HG03025 (cell line): ENCODE measurements at regions not wholly inside any gene's neighbourhood (a gene's known extent, or its start where the extent isn't known, plus 50 kb on each side); places are given as distances from the start of the nearest gene placed in this dataset.

Experiments used
- ATAC-seq: cut with Tn5 transposase; IDR thresholded peaks from one replicate; pipeline ENCODE4 v1.9.1; 2021; ENCODE audit warnings: mild to moderate bottlenecking, moderate library complexity; ENCODE audit not compliant: unreplicated experiment, low FRiP score

DNA sequence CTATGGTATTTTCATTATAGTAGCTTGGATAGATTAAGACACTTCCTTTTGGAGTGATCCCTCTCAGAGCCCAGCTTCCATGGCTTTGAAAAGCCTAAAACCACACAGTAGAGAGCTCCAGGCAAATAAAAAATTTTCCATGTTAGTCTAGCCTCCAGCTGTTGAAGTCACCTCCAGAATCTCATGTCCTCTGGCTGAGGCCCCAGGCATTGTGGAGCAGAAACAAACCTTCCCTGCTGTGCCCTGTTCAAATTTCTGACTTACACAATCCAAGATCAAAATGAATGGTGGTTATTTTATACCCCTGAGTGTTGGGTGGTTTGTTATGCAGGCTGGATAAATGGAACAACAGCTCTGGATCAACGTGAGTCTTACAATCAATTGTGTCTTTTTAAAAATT is 203.9 kb downstream of the ICE1 start:
- no peak for ATAC-seq

DNA sequence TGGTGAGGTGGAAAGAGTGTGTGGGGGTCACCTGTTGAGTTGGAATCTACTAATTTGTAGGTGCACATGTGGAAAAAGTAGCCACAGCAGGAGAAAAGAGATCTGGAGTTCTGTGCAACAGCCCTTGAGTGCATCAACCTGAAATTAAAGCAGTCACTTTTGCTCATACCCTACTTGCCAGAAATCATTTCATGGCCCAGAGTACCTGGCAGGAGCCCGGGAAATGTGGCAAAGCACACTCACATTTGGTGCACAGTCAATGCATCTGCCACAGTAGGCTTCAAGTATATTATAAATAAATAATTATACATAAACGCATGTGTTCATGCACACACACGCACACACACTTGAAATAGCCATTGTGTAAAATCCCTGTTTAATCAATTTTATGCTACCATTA is 203.0 kb downstream of the ICE1 start:
- ATAC-seq, result no peak

DNA sequence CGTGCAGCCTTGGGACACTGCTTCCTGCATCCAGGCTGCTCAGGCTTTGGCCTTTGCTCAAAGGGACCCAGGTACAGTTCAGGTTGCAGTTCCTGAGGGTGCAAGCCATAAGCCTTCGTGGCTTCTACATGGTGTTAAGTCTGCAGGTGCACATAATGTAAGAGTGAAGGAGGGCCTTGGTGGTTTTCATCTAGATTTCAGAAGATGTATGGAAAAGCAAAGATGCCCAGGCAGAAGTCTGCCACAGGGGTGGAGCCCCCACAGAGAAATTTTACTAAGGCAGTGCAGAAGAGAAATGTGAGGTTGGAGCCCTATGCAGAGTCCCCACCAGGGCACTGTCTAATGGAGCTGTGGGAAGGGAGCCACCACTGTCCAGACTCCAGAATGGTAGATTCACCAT is 200.9 kb downstream of the ICE1 start:
- ATAC-seq, result no peak

DNA sequence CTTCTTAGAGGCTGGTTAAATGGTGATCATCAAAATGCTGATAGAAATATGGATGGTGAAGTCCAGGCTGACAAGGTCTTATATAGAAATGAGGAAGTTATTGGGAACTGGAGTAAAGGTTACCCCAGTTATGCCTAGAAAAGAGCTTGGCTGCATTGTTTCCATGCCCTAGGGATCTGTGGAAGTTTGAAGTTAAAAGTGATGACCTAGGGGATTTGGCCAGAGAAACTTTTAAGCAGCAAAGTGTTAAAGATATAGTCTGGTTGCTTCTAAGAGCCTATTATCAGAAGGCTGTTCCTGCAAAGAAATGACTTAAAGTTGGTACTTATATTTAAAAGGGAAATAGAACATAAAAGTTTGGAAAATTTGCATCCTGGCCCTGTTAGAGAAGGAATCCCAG is 200.3 kb downstream of the ICE1 start:
- ATAC-seq, result no peak

DNA sequence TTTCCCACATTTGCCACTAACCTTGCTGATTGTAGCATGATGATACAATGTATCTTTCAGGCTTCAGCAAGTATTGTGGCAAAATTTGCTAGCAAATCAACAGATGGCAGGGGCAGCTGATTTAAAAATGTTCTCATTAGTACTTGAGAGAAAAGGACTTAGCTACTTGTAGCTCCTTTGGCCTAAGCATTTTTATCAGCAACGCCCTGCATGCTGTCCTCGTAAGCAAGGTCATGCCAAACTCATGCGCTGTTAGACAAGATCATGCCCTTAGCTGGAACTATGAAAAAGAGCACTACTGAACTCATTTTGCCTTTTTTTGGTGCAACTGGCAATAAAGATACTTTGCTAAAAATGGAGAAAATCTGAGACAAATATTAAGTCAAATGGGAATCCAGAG is 197.1 kb downstream of the ICE1 start:
- ATAC-seq, result no peak

DNA sequence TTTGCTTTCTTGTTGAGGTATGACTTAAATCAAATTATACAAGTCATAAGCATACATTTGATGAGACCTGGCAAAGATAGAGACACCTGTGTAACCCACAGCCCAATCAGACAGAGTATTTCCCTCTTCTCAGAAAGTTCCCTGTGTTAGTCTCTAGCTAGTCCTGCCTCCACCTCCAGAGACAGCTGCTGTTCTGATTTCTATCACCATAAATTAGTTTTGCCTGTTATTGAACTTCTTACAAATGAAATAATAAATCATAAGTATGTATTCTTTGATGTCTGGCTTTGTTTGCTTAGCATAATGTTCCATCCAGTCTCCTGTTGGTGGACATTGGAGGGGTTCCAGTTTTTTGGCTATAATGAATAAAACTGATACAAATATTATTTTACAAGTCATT is 194.5 kb downstream of the ICE1 start:
- no peak for ATAC-seq

DNA sequence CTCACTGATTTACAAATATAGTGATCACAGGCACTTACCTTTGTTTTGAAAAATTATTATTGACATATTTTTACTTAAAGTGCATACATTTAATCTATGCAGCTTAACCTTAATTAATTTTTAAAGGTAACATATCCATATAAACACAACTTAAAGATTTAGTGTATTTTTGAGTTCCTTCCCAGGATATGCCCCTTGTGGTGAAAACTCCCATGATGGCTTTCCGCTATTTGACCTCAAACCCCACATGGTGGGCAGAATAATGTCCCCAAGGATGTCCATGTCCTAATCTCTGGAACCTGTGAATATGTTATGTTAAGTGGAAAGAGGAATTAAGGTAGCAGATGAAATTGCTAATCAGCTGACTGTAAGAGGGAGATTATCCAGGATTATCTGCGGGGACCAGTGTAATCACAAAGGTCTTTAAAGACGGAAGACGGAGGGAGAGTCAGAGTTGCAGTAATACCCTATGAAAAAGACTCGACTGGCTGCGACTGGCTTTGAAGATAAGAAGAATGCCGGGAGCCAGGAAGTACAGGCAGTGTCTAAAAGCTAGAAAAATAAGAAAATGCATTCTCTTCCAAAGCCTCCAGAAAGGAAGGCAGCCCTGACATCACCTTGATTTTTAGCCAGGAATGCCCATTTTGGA is 193.9 kb downstream of the ICE1 start:
- no peak for ATAC-seq

DNA sequence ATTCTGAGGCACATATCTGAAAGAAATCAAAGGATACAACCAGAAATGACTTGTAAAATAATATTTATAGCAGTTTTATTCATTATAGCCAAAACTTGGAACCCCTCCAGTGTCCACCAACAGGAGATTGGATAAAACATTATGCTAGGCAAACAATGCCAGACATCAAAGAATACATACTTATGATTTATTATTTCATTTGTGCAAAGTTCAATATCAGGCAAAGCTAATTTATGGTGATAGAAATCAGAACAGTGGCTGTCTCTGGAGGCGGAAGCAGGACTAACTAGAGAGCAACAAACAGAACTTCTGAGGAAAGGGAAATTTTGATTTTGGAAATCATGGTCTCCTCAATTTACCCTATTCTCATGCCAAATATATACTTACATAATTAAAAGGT is 193.1 kb downstream of the ICE1 start:
- ATAC-seq, result no peak

DNA sequence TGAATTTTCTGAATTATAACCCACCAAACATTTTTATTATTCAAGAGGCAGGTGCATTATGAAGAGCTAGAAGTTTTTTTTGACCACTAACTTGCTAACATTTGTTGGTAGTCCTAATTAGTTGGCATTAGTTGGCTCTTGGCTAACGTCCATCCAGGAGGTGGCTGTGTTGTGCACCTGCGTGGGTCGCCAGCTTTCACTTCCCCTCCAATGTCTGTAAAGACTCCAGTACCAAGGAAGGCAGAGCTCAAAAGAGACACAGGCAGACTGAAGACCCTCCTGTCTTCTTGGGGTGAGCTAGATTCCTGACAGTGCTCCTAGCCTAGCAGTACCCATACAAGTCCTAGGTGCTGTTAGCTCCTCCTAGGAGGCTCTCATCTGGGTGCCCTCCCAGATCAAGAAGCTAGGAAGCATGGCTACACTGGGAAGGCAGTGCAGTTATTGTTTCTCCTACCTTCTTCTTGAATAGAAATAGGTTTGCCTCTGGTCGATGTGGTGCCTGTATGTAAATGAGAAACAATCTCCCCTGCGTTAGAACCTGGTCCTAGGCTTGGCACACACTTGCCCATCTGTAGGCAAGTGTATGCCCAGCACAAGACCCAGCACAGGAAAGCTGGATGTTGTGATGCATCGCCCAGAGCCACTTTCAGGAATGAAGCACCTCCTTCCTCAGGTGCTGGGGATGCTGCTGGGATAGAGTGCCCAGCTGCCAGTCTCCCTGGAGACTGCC is 190.9 kb downstream of the ICE1 start:
- ATAC-seq, result peak; percentile 66

DNA sequence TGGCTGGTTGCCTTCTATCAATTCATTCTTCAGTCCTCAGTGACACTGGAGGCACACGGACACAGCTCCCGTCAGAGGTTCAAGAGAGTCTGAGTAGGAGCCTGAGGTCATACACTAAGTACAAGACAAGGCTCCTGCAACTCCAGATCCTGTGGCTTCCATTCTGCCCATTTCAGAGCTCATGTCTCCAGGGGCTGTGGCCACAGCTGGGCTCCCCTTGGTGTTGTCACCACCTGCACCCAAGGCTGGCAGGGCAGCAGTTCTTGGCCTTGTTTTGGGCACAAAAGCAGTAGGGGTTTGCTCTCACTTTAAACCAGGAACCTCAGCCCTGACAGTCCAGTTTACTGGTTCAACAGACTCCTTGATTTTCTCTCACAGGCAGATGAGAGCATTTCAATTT is 189.6 kb downstream of the ICE1 start:
- no peak for ATAC-seq

DNA sequence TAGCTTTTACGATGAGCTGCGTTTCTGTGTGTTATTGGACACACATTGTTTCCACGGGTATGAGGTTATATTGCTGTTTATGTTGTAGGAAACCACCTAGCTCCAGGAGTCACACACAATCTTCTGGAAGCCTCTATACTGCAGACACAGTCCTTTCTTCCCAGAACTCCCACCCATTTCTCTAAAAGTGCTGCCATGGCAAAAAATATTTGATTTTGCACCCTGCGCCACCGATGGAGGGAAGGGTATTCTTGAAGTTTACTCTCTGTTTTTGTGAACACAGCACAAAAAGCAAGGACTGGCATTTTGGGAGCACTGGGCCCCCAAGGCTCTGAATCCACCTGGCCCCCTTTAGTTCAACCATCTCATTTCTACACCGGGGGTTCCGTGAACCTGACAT is 187.5 kb downstream of the ICE1 start:
- no peak for ATAC-seq

DNA sequence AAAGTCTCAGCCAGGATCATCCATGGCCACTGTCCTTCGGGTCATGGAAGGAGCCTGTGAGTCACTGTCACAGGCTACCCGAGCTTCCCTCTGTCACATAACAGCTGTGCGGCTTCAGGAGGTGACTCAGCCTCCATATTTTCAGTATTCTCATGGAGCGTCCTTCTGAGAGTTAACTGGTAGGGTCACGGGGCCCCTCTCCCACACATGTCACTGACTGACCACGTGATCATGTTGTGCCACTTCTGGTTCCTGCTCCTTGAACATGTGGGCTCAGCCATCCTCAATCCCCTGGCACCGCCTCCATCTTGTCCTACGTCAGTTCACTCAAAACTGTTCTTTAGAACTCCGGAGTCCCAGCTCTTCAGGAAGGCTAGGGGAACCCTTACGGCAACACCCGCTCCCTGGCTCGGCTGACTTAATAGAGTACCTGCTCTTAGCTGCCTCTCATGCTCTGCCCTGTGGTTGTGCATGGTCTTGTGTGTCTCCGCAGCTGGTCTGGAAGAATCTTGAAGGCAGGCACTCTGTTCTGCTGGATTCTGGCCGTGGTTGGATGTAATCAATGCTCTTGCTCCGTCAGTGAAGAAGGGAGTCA is 182.8 kb downstream of the ICE1 start:
- no peak for ATAC-seq

DNA sequence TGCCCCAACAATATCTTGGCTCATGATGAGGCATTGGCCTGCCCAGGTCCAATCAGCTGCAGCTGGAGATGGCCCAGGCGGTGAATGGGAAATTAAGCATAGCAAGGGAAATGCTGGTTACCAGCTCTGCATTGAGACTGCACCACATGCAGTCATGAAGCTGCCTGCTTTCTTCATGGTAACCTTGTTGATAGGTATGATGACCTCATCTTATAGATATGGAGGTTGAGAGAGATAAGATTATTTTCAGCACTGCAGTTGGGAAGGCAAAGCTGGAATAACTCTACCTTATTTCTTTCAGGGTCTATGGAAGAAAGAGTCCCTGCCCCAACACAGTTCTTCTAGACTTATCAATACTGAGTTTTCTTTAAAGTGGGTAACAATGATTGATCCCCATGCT is 180.1 kb downstream of the ICE1 start:
- ATAC-seq, result no peak

DNA sequence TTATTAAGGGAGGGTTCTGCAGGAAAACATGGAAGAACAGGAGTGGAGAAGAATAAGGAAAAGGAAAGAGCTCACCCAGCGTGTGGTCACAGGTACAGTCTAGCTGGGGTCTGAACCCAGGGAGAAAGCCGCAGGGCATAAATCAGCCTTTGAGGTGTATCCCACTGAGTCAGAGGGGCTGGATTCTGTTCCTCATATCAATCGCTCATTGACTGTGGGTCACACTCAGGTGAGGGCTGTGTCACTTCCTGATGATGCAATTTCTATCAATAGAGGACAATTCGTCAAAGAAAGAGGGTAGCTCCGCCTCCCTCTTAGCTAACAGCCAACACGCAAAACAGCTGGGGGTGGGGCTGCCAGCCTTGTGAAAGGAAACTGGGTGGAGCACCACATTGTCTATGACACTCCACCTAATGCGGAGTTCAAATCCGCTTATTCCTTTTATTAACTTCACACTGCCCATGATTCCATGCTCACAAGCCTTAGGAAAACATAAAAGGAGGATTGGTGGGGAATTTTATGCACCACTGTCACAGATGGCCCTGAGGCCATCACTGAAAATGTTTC is 176.2 kb downstream of the ICE1 start:
- ATAC-seq, result no peak

DNA sequence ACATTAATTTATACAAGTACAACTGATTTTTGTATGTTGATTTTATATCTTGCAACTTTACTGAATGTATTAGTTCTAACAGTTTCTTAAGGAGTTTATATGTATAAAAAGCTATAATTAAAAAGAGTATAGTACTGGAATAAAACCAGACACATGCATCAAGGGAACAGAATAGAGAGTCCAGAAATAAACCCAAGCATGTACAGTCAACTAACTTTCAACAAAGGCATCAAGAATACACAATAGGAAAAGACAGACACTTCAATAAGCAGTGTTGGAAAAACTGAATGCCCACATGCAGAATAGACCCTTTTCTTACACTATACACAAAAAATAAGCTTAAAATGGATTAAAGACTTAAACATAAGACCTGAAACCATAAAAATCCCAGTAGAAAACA is 170.9 kb downstream of the ICE1 start:
- no peak for ATAC-seq

DNA sequence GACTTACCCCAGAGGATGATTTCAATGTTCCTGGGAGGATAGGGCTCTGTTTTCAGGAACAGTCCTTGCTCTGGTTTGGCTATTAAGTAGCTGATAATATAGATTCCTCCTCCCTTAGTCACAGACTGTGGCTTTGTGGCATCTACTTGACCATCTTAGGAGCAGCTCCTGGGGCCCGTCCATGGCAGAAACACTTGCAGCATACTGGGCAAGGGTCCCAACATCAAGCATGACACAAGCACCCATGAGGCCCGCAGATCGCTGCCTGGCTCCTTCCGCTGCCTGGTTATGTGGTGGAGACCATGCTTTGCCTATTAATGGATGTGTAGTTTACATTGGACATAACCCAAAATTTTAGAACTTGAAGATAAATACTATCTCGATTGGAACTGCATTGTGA is 170.1 kb downstream of the ICE1 start:
- ATAC-seq, result no peak

DNA sequence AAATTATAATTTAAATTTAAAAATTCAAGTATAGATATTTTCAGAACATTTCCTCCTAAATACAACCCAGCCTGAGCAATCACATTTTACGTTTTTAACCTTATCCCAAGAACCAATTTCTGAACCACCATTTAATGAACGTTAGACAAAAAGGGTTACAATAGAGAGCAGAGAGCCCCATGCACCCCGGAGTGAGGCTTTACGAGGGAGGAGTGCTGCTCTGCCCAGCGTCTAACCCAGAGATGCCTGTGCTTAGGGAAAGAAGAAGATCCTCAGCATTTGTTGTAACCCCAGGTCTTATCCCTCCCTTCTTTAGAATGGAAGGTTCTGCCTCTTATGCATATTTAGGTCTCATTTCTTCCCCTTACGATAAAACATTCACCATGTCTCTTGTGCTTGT is 169.1 kb downstream of the ICE1 start:
- no peak for ATAC-seq

DNA sequence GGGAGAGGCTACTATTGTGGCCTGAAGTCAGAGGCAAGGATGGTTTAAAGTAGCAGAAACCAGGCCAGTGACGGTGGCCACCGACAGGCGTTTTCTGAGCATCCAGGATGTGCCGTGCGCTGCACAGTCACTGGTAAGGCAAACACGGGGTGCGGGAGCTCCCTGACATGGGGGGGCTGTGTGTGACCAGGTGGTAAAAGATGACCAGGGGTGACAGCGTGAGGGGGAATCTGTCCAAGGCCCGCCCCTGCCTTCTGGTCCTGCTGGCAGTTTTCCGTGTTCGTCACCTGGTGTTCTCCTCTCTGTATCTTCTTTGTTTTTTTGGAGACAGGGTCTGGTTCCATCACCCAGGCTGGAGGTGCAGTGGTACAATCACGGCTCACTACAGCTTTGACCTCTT is 167.4 kb downstream of the ICE1 start:
- ATAC-seq, result no peak

DNA sequence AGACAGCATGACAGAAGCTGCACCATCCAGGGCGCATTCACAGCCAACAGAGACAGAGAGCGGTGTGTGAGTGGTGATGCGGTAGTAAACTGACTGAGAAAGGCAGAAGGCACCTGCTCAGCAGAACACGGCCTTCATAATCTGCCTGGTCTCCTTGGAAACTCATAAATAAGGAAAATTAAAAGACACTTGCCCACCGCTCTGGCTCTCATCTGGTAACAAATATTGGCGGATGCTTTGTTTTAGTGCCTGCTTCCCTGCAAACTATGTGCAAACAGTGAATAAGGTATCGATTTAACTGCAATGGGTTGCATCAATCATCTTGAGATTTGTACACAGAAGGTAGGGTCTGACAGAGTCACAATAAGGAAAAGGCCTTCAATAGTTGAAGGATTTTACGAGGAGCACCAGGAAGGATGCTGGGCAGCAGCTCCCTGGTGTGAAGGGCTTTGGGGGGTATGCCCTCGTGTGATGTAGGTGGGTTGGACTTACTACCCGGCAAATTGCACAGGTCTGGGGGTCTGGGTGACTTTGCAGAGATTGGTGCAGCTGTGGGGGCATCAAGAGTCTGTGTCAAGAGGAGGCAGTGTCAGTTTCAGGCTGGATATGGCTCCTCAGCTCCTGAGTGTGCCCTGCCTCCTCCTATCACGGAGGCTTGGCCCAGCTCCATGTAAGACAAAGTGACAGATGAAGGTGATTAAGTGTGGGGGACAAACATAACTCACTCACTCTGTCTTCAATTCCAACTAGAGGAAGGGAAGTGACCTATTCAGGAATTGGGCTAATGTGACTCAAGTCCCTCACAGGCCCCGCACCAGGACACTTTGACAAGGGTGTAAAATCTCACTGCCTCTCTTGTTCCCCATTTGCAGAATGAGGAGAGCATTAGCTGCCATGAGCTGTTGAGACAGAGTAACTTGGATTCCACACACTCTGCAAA is 166.7 kb downstream of the ICE1 start:
- ATAC-seq, result no peak

DNA sequence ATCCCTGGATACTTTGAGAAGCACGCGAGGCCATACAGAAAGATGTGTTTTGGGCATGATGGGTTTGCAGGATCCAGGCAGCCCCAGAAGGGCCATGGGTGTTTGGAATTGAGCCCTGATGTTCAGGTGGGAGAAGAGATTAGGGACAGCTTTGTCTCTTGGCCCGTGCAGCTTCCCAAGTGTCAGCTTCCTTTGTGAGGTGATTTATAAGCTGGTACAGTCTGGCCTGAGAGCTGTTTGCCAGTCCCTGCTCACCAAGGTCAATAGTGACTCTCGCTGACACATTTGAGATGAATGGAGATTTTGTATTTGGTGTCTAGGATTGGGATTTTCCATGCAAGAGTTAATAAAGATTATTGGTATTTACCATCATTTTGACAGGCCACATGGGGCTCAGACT is 165.9 kb downstream of the ICE1 start:
- no peak for ATAC-seq

DNA sequence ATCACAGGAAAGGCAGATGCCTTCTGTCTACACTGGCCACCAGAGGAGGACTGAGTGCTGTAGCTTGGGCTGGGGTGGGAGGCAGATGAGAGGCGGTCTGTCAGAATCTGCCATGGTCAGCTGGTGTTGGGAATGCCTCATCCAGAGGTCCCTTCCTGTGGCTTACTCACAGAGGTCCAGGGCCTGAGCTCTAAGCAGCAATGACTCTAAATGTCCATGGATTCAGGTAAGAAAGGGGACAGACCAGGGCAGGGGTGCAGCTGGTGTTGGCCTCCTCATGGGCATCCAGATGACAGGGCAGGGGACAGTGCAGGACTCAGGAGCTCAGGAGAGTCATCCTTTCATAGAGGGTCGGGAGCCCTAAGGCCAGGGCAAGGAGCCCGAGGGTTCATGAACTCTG is 165.0 kb downstream of the ICE1 start:
- no peak for ATAC-seq
